Fibroblast of pulmonary artery (primary cell): ENCODE measurements at regions not wholly inside any gene's neighbourhood (a gene's known extent, or its start where the extent isn't known, plus 50 kb on each side); places are given as distances from the start of the nearest gene placed in this dataset.

Experiments used
- DNase-seq: peaks from one replicate; pipeline ENCODE4 v3.0.0-alpha.2; 2010; ENCODE audit warnings: low read depth
- H3K4me3 ChIP-seq: replicated peaks from 2 replicates; pipeline ENCODE4 v1.5.1; 2011; ENCODE audit warnings: low read depth, mild to moderate bottlenecking, control low read depth, low read length, moderate library complexity
- TF ChIP-seq, protein P1 (sequence below): IDR thresholded peaks from 2 replicates; pipeline ENCODE4 v1.5.1; 2011; ENCODE audit warnings: mild to moderate bottlenecking, control low read depth, low read length, inconsistent platforms; ENCODE audit errors: missing control alignments

DNA sequence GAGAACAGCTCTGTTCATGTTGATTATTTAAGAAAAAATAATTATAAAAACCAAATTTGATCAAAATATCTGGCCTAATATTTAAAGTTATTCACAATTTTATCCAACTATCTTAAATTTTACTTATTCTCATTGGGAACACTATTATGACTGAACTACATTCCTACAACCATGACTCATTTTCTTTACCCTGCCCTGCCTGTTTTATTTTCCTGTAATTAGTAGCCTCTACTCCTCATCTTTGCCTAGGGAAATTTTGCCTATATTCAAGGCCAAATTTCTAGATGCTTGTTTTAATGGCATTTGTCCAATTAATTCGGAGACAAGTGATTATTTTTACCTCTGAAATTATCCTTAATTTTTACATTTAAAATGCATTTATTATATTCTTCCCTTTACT lies 289.7 kb upstream of the TMEM229A start:
- H3K4me3 ChIP-seq: no peak overlapping the region
- TF ChIP-seq, protein P1, sequence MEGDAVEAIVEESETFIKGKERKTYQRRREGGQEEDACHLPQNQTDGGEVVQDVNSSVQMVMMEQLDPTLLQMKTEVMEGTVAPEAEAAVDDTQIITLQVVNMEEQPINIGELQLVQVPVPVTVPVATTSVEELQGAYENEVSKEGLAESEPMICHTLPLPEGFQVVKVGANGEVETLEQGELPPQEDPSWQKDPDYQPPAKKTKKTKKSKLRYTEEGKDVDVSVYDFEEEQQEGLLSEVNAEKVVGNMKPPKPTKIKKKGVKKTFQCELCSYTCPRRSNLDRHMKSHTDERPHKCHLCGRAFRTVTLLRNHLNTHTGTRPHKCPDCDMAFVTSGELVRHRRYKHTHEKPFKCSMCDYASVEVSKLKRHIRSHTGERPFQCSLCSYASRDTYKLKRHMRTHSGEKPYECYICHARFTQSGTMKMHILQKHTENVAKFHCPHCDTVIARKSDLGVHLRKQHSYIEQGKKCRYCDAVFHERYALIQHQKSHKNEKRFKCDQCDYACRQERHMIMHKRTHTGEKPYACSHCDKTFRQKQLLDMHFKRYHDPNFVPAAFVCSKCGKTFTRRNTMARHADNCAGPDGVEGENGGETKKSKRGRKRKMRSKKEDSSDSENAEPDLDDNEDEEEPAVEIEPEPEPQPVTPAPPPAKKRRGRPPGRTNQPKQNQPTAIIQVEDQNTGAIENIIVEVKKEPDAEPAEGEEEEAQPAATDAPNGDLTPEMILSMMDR: no peak
- no peak for DNase-seq

DNA sequence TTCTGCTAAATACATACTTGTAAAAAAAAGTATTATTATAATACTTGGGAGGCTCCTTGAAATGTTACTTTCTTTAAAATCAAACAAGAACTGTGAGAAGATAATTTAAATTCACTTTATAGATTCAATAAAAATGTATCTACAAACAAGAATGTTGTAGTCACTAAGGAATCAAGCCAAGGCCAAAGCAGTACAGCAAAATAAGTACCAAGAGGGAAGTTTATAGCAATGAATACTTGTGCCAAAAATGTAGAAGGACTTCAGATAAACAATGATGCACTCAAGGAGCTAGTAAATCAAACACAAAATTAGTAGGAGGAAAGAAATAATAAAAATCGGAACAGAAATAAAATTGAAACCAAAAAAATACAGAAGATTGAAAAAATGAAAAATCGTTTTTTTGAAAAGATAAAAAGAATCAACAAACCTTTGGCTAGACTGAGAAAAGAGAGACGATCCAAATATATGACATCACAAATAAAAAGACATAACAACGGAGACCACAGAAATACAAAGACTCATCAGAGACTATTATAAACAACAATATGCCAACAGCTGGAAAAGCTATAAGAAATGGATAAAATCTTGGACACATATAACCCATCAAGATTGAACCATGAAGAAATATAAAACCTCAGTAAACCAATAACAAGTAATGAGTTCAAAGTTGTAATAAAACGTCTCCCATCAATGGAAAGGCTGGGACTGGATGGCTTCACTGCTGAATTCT lies 286.0 kb upstream of the TMEM229A start:
- H3K4me3 ChIP-seq: no peak overlapping the region
- no peak for DNase-seq
- TF ChIP-seq, protein P1: no peak

DNA sequence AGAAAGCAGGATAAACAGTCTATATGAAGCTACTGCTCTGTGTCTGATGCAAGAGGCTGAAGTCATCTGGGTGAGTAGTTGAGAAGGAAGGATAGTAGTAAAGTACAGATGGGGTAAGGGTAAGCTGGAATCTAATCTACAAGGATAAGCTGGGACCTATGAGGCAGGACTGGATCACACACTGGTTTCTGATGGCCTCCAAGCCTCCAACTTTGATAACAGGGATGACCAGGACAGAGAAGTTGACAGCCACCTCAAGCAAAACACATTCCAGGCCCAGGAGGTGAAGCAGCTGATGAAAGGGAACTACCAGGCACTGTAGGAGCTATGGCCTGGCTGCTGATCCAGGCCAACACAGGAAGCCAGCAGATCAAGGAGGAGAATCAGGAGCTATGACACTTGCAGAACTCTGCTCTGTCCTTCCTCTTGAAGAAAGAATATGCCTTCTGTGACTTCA lies 278.1 kb upstream of the TMEM229A start:
- TF ChIP-seq, protein P1: no peak
- no peak overlapping the region for H3K4me3 ChIP-seq
- DNase-seq: no peak

DNA sequence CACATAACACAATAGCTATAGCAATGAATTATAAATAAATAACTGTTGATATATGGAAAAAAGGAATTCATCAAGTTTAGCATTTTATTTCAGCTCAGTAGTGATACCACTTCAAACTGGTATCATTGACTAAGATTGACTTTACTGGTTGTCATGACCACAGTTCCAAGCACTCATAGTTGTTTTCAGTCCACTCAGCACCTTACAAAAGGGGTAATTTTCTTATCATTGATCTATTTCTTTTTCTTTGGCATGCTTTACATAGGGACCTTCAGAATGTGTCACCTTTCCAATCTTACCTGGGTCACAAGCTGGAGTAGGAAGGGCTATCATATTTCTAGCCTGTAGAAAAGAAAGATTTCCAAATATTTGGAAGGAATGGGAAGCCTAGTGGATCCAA lies 275.5 kb upstream of the TMEM229A start:
- DNase-seq: no peak

DNA sequence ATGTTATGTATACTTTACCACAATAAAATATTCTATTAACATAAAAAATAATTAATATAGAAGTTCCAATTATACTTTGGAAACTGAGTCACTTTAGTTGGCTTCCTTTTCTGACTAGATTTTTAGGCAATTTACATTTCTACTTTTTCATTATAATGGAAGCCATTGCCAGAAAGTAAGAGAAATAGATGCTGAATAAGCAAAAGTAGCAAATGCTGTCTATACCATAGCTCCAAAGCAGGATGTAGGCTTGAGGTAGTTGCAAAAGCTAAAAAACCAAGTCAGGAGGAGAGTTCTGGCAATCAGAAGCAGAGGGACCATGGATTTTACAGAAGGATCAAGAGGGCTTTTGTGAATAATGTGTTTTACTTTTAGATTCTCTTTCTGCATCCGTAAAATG lies 262.4 kb upstream of the TMEM229A start:
- DNase-seq: no peak
- TF ChIP-seq, protein P1: no peak
- no peak overlapping the region for H3K4me3 ChIP-seq

More for the DNA sequence above, 275.5 kb upstream of the TMEM229A start:
- no peak overlapping the region for H3K4me3 ChIP-seq
- TF ChIP-seq, protein P1: no peak

DNA sequence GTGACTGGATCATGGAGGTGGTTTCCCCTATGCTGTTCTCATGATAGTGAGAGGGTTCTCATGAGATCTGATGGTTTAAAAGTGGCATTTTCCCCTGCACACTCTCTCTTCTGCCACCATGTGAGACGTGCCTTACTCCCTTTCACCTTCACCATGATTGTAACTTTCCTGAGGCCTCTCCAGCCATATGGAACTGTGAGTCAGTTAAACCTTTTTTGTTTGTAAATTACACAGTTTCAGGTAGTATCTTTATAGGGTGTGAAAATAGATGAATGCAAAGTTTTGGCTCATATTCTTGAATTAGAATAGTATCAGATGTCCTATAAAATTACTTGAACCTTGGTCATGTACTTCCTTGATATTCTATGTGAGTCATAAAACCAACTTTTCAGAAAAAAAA lies 252.1 kb upstream of the TMEM229A start:
- DNase-seq: no peak
- TF ChIP-seq, protein P1: no peak
- no peak overlapping the region for H3K4me3 ChIP-seq
